Mucosa of gallbladder (tissue), 1 donor: ENCODE measurements at regions not wholly inside any gene's neighbourhood (a gene's known extent, or its start where the extent isn't known, plus 50 kb on each side); places are given as distances from the start of the nearest gene placed in this dataset.

Source experiments
- DNase-seq: peaks from one replicate; pipeline ENCODE4 v3.0.0-alpha.2; 2020; ENCODE audit warnings: low spot score
- donor health status: DM: no; HTN: no; CAD: no.

DNA sequence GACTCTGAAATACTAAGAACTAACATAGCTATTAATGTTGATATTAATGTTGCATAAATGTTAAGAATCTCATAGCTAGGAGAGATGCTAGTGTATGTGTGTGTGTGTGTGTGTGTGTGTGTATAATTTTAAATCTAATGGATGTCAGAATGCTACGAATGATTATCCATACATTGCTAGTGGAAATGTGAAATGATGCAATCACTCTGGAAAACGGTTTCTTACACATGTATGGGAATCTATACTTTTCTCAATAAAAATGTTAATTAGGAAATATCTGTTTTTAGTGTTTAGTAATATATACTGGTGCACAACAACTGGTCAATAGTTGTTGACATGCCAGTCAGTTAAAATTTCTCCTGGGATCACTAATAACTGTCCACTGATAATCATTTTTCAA is 908.8 kb upstream of the POU3F3 start:
- no peak for DNase-seq

DNA sequence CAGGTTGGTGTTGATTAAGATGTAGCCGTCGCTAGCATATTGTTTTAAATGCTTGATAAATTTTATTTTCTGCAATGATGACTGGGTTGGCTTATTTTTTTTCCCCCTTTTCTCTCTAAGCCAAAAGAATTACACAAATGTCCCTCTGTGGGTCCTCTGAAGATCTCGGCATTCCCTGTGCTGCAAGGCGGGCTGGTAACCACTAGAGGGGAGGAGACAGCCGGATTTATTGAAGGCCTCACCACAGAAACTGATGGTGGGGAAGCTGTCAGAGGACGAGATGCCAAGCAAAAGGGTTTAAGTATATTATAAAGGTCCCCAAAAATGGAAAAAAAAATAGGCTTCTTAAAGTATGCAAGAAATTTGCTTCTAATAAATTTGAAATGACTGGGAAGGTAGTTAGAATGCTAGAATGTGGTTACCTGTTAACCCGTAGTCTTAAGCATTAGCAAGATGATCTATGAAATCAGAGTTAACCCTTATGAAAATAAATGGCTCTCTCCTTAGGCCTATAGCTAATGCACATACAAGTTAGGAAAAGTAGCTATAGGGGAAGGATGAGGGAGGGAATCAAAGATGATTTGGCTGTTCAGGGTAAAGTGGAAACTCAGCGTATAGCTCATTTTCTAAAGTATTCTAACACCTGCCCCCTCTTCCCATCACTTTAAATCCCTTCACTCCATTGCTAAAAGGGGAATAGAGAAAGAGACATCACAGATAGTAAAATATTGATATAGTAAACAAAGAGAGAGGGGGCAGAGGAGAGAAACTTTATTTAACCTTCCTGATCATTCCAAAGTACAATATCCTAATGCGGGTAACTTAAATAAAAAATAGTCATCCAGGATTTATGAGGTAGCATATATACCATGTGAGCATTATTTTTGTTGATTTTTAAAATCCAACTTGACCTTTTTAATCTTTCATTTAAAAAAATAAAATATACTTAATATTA is 894.5 kb upstream of the POU3F3 start:
- DNase-seq: peak; percentile 24

DNA sequence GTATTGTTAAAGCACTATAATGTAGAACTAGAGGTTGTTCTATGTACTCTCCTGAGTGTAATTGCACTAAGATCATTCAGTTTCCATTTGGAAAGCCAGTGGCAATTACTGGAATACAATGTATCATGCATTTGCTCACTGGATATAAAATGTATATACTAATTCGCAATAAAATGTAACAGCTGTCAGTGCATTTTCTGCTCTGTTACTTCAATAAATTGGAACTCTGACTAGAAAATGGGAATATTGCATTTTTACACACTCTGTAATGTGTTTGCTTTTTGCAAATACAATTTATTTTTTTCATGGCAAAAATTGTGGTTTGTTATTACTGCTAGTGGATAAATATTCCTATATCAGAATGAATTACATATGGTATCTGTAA is 893.8 kb upstream of the POU3F3 start:
- DNase-seq: no peak

DNA sequence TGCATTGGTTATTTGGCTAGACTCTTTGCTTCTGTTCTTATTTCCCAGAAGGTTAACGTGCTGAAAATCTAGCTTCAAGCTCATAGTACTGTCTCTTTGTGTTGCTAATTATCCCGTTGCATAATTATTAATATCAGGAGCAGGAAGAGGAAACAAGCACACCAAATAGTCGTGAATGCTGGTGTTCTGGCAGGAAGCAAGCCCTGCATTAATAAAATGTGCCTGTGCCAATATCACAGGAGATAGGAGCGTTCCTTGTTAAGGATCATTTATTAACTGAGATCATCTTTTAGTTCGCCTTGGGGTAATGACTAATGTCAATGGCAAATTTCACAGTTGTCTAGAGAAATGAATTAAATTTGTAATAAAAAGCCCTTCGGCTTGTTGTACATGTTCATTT is 893.0 kb upstream of the POU3F3 start:
- no peak for DNase-seq

DNA sequence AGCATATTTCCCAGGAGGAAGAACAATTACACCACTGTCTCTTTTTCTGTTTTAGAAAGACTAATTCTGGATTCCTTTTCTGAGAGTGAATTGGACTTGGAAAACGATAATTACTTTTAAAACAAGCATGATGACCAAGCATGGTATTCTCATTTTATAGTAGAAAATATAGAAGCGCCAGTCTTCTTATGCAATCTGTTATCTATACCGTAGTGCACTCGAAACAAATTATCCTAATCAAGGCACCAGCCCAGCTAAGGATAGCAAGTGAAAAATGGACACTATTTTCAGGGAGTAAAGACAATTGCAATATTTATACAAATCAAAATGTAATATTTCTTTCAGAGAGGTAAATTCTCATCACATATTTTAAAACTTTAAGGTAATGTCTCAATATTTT is 892.1 kb upstream of the POU3F3 start:
- no peak for DNase-seq

DNA sequence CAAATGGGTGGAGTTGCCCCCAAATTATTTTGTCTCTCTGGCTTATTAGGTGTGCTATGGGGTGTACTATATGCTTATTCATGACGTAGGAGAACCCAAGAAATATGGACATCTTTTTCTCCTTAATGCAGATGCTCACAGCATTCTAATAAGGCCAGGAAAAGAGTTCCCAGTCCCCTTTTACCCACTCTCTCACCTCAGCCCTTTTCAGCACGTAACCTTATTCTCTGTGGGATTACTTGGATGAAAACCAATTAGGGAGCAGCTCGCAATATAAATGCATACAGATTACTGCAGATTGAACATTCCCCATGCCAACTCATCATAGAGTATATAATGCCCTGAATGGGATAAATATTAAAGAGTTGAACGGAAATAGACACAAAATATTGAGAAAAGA is 891.2 kb upstream of the POU3F3 start:
- DNase-seq: no peak

DNA sequence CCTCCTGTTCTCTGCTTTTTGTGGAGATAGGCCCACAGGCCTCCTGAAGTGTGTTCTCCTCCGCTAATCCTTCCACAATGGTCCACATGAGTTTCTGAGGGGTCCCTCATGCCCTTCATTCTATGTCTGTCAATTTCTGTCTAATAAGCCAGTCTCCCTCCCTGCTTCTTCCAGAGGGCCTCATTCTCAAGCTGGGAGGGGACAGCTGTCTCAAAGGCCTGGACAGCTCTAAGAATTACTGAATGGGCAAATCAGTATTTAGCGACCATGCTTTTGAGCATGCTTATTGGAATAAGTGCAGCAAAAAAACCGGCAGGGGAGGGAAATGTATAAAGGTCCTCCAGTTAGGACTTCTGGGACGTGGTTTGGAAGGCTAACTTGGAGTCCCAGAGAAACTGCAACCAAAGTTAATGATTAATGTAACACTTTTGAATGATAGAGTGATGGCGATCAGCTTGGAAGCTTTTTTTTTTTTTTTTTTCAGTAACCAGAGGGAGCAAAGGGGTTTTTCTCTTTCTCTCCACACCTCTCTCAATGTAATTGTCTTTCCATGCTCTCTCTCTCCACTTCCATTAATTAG is 890.7 kb upstream of the POU3F3 start:
- DNase-seq: no peak

DNA sequence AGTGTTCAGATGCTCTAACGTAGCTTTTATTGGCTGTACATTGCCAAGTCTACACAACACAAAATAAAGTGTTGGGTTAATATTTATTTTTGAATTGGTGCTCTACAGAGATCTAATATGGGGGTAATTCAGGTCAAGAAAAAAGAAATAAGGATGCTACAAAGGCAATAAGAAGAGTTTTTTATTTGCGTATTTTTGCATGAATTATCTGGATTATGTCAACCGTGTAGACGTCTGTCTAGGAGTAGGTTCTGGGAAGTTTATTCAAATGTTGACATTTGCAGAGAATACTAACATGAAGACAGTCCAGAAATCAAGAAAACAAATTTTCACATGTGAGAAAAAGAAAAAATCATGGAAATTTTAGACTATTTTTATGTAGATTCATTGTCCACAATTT is 876.7 kb upstream of the POU3F3 start:
- DNase-seq: no peak

DNA sequence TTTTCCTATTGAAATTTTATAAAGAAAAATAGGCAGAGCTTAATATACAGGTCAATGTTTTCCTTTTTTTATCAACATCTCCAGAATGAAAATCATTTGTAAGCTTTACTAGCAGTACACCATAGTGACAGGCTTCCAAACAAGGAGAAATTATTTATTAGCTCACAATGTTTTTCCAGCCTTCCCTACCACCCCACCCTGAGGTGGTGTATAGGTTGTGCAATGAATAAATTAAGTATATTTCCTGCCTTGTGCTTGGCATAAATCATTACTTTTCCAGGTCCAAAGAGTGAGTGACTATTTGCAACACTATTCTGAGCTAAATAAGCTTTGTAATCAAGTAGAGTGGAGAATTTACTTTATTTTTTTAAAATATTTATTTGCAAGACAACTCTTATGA is 876.2 kb upstream of the POU3F3 start:
- no peak for DNase-seq

DNA sequence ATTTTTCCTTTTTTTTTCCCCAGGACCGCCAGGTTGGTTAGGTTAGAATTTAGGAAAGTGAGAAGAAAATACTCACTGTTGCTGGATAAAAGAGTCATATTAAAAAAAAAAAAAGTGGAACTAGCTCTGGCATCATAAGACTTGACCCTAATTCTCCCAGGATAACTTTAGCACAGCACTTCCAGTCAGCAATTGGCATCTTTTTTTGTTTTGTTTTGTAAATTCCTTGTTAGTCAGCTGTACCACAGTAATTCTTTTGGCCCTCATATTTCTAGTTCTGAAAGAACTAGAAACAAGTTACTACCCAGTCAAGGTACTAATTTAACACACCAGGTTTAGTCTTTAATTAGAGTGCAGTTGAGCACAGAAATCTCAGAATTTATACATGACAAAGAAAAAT is 873.5 kb upstream of the POU3F3 start:
- DNase-seq: no peak

DNA sequence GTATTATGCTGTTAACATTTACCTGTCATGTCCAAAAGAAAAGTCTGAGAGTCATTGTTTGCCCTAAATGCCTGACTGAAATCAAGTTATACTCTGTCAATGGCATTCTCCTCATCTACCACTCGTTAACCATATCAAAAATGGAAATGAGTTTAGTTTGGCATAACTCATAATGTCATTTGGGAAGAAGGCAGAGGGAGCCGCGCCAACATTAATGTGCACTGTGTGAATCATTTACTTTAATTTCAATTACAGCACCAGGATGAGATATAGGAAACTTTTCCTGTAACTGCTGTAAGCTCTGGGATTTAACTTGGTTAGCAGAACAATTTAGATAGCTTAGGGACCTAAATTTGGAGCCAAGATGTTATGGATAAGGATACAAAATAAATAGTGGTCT is 871.2 kb upstream of the POU3F3 start:
- peak; percentile 12 for DNase-seq

DNA sequence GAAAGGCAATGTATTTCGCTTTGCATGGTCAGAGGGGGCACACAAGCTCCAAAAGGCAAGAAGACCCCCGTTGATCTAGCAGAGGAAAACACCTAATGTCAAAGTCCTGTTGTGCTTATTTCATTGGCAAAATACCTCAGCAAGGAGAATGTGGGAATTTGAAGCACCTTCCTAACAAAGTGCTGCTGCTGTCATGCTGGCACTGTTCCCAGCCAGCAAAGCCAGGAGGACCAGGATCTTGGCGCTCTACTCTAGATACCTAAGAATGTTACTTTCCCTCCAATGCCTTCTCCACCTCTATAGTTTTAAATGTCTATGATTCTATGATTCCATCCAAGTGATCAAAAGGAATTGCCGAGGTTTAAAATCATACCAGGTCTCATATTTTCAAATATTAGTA is 867.9 kb upstream of the POU3F3 start:
- DNase-seq: no peak

DNA sequence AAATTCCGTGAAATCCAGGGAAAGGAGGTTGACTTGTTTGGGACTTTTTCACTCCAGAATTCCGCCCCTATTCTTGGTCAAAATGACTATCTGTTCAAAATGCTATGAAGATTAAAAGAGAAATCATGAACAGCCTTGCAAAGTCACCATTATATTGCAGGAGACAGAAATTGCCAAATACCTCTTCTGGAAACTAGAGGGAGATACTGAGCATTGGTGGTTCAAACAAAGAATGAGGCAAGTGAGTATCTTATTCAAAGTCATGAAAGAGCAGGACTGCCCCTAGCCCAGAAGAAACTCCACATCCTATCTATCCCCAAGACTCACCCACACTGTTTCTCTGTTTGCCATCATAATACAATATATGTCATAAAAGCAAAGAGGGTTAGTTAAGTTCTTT is 862.3 kb upstream of the POU3F3 start:
- no peak for DNase-seq

DNA sequence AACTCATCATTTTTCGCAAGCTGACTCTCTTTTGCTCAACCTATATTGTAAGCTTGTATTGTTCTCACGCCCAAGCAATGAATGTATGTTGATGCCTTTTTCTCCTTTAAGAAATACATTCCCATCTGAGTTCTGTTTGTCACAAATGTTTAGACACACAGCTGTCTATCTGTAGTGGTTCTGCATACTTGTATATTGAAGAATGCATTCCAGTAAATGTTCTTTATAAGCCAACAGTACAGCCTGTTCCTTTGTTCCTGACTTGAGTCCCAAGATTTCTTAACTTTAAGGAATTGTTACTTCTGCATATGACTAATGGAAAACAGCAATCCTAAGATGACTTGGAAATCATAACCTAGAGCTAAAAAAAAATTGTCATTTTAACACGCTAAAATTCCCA is 849.1 kb upstream of the POU3F3 start:
- DNase-seq: no peak

DNA sequence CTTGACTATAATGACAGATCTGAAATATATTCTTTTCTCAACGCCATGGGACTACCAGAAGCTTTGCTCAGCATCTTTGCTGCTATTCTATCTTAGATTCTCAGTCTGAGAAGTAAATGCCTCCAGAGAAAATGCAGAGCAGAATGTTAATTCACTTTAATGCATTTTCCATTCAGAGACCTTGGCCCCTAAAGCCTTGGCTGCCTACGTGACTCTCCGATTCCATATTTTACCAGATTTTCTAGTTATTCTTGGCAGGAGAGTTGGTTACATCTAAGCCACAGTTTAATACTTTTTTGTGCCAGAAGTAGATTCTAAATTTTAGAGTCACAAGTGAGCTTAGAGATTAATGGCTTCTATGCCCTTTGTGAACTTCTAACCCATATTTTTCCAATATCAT is 837.1 kb upstream of the POU3F3 start:
- DNase-seq: no peak

DNA sequence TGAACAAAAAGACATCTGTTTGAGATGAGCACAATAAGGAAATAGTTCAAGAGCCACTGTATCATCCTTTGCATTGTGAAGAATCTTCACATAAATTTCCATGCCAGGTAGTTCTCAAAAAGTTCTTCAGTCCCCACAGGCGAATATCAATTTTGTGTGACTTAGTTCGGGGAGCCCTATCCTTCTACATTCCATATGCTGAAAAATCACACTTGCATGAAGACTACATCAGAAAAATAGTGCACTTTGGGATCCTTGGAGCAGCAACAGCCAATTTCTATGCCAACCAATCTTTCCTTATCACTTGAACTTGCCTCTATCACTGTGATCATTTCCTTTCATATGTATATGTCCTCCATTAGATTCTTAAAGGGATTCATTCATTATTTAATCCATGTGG is 830.6 kb upstream of the POU3F3 start:
- DNase-seq: no peak

DNA sequence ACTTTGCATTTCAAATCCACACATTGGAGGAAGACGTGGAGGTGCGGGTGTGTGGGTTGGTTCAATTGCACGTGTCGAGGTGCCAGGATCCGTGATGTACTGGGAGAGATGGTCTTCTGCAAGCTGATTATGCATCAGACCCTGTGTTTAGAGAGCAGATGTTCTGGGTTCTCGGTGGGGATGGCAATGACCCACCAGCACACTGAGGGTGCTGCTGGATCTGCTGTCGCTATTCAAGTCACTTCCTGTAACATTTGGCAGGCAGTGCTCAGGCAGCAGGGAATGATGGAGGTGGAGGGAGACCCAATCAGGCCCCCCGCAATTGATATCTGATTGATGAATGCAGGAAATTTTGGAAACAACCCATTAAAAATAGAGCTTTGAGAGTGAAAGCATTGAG is 830.1 kb upstream of the POU3F3 start:
- no peak for DNase-seq

DNA sequence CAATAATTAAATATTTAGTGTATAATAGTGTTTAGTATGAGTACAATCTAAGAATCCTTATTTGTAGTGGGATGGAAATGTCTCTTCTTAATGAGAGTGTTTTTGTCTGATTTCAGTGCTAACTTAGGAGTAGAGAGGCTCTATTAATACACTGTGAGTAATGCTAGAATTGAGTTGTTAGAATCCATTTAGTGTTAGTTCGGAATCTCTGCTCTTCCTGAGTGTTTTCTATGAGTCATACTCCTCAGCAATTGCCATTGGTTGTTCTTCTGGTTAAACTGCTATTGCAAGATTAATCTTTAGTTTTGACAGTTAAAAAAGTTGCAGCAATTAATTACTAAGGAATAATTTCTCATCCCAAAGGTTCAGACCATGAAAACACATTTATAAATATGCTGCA is 828.6 kb upstream of the POU3F3 start:
- DNase-seq: no peak

DNA sequence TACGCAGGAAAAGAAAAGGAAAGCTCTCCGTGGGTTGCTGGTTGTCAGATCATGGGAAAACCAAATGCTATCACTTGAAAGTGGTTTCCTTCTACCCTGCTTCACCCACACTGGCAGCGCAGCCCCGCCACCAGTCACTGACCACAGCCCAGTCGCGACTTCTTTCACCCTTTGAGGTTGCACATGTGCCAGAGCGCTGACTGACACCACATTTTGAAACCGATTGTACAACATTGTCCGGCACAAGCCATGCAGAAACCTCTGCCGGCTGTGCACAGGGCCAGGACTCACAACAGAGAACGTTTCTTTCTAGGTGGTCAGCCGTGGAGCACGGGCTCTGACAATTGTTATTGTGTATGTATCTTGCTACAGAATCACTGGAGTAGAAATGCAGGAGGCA is 827.2 kb upstream of the POU3F3 start:
- DNase-seq: no peak

DNA sequence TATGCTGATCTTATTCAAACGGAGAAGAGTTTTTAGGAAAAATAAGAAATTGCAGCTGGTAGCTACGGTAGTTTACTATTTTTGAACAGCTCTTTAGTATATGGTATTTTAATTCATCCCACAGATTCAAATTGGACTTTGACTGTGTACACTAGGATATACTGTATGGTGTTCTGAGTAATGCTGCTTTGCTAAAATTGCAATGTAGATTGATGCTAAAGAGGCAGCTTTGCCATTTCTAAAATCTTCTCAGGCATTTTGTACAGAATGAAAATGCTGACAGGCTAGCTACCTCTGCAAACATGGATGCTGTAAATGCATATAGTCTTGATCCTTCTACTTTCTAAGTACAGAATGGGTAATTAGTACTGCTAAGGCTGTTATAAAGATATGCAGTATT is 826.6 kb upstream of the POU3F3 start:
- no peak for DNase-seq

DNA sequence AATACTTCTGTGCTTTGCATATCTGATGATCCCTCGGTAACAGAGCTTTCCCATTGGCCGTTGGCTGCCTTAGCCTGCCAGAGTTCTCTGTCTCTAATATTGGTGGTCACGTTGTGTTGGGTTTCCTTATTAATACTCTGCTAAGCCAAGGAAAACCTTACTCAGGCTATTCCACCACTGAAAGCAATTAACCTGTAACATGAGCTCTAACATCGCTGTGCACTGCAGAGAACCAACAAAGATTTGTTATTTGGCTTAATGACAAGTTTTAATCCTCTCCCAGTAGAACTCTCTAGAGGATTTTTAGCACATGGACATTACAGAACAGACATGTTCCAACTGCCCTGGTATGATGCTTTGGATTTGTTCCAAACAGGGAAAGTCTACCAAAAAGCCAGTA is 825.9 kb upstream of the POU3F3 start:
- no peak for DNase-seq

DNA sequence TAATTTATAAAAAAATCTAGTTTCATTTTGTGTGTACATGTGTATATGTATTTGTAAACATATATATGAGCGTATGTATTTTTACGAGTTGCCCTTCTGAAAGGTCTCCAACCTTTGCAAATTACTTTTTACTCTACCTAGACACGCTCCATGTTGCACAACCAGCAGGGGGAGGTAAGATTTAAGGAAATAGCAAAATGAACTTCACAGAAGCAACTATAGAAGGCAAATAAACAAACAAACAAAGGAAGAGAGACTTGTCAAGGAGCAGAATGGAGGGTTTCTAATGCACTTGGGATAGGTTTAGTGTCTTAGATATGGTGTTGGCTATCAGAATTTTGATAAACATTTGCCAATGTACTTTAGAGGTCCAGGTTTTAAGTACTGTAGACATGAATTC is 820.5 kb upstream of the POU3F3 start:
- no peak for DNase-seq

DNA sequence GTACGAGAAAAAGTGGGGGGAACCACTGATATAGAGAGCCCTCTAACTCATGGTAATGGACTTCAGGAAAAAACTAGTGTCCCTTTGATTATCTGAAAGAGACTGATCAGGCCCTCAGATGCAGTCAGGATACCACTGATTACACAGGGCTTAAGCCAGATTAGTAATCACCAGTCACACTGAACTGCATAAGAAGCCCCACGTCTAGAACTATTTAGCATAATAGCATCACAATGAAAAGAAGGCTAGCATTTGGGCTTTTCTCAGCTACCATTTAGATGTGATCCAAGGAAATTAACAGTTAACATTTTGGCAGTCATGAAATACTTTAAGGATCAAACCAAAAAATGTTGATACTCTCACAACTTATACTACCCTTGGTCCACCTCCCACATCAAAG is 813.1 kb upstream of the POU3F3 start:
- DNase-seq: no peak

DNA sequence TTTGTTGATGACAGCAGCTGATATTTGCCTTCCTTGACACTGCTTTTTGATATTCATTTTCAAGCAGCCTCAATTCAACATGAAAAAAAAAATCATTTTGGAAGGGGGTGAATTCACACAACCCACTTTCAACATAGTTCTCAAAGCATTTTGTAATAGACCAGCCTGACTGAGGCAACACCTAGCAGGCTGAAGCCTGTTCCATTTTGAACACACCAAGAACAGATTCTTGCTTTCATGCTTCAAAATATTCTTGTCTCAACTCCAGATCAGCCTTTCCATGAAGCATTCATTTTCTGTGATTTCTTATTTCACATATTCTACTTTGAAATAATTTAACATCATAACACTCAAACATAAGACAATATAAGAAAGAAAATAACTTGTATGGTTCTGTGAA is 812.6 kb upstream of the POU3F3 start:
- DNase-seq: no peak
